Inferior parietal cortex (tissue), 1 donor: ENCODE measurements at regions not wholly inside any gene's neighbourhood (a gene's known extent, or its start where the extent isn't known, plus 50 kb on each side); places are given as distances from the start of the nearest gene placed in this dataset.

Experiments
- DNase-seq: peaks from one replicate; pipeline ENCODE4 v3.0.0-alpha.2; 2016; ENCODE audit errors: extremely low spot score

DNA sequence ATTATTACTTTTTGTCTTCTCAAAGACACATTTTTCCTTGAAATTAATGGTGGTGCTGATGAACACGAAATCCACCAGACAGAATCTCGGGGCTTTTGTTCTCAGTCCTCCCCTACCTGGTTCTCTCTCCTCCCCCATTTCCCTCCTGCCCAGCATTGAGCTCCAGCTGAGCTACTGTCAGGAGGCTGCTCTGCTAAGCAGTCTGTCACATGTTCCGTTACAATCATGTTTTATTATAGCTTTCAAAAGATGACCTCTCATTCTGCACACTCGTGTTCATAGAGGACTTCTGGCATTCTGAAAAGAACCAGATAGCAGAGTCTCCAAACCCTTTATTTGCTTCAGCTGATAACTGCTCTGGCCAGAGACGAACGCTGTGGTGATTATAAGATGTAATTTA, 732.5 kb upstream of the RBFOX1 start:
- DNase-seq = no peak

DNA sequence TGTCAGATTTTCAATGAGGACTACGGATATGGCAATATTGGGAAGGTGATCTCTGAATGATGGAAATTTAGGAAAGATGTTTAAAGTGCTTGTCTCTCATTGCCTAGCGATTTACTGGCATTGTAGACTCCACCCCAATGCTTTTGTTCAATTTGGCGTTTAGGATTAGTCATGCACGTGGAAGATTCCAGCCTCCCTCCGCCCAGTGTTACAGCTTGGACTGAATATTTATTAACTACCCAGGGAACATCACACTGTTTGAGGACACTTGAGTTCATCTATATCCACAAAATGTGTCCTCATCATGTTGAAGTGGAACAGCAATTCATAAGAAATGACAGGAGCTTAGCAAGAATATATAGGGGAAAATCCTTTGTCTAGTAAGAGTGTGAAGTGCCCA, 738.8 kb upstream of the RBFOX1 start:
- DNase-seq = no peak

DNA sequence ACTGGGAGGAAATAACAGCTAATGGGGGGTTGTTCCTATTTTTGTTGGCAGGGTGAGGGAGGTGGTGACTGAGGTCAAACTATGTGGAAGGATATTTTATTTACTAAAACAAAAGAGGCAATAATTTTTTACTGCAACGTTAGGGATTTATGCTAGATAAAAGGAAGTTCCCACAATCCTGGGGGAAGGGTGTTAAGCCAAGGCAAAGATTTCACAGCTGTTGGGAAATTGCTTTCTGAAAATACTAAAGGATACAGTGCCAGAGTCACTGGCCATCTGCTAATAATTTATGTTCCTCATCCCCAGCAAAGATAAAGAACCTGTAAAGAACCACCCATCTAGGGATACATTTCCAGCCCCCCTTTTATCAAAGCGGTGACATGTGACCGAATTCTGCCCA, 756.0 kb upstream of the RBFOX1 start:
- no peak for DNase-seq

DNA sequence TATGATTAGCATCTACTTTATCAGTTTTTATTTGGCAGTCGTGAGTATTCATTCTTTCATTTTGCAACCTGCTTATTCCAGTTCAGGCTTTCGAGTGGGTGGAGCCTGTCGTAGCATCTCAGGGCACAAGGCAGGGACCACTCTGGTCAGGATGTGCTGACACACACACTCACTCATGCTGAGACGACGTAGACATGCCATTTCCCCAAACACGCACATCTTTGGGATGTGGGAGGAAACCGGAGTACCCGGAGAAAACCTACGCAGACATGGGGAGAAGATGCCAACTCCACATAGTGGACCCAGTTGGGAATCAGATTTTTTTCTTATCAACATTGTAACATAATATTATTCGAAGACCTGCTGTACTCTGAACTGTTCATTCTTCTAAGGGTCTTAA, 756.5 kb upstream of the RBFOX1 start:
- no peak for DNase-seq

DNA sequence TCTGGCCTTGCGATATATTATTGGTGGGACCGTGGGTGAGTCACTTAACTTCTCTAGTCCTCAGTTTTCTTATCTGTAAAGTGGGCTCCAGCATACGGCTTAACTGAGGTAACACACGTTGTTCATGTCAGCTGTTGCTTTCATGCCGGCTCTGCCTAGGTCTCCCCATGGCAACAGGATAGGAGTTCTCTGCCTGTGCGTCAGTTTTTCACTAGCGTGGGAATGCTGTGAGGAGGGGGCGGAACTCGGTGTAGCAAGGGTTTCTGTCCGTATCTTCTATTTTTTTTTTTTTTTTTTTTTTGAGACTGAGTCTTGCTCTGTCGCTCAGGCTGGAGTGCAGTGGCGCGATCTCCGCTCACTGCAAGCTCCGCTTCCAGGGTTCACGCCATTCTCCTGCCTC, 758.5 kb upstream of the RBFOX1 start:
- no peak for DNase-seq

DNA sequence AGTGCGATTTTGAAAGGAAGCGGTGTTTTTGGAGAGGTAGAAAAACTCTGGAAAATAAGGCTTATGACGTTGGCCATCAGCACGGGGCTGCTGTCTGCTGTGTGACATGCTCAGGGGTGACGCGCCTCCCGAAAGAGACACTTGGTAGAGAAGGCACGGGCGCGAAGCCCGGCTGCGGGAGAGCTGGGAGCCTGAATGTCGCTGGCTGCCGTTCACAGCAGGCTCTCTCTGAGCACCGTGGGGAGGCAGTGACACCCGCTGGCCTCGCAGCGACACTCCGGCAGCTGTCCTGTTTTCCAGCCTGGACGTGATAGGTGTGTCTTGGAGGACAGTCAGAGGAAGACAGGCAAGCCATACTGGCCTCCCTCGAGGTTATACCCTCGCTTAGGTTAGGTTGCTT, 759.1 kb upstream of the RBFOX1 start:
- peak; percentile 61 for DNase-seq

DNA sequence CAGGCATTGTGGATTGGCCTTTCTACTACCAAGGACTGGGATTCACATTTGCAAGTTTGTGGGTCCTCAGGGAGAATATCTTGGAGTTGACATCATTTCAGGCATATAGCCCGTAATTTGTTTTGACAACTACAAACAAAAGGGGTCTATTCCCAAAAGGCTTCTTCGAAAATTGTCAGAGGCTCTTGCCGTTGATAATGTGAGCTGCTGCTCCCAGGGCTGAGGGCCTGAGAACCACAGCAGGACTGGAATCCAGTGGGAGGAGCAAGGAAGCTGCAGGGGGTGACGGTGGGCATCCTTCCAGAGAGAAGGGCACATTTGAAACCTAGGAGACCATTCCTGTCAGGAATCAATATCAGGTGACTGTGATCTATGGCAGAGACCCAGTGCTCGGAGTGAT, 761.6 kb upstream of the RBFOX1 start:
- no peak for DNase-seq

DNA sequence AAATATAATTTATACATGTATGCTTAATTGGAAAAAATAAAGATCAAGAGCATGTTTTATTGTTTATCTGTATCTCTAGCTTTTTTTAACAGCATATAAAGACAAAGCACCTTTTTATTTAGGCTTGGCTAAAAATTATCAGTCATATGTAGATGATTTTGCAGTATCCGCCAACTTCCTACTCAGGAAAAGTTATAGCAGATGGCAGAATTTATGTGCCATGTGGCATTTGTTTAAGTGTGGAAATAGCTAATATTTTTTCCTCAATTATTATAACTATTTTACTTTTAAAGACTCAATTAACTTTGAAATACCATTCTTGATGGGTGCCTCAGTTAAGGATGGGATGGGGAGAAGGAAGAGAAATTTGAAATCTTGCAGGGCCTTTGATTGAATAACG, 762.1 kb upstream of the RBFOX1 start:
- no peak for DNase-seq

DNA sequence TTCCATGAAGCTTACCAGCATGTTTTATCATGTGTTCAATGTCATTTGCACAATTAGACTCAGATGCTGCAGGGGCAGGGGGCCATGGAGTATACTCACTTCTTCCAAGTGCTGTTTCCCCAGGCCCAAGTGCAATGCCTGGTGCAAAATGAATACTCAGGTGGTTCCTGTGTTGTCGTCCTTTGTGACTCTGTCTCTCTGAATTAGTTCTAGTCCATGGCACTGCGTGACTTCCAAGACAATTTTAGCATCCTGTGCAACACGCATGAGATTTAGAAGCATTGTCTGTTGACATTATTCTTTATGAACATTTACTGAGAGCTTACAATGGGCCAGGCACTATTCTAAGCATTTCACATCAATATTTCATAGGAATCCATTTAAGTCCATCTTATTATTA, 769.7 kb upstream of the RBFOX1 start:
- no peak for DNase-seq

DNA sequence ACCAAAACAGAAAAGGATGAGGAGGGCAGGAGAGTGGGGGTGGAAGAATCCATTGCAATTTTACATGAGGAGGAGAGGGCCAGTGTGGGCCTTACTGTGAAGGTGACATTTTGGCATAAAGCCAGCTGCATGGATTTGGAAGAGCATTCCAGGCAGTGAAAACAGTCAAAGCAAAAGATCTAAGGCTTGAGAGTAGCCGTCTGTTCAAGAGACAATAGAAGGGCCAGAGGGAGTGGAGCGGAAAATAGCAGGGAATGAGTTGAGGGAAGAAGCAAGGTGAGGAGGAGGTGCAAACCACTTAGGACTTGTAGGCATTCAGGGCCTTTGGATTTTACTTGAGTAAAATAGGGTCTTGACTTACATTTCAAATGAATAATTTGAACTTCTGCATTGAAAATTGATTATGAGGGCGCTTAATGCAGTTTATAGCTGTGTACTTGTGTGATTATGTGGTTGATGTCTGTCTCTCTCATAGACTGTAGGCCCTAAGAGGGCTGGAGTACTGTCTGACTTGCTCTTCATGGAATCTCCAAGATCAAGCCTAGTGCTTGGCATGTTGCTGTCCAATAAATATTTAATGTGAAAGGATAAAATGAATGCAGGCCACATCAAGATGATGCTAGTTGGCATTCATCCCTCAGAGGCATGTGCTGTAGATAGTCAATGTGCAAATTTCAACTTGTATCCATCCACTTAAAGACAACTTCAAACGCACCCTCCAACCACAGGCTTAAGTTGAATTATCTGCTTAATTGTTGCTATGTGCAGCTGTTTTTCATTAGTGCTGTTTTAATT, 772.1 kb upstream of the RBFOX1 start:
- no peak for DNase-seq

DNA sequence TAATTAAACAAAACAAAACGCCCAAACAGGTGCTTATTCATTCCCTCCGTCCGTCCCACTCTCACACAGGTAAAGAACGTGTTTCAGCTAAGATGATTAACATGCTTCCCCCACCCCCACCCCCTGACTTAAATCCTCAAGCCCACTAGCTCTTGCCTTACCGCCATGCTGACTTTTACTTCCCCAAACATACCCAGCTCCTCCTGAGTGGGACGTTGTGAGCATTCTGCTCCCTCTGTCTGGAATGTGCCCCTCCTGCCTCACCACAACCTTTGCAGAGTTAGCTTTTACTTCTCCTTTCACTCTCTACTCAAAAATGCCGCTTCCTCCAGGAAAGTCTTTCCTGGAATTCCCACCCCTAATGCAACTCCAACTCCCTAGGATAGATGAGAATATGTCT, 774.0 kb upstream of the RBFOX1 start:
- DNase-seq = no peak

DNA sequence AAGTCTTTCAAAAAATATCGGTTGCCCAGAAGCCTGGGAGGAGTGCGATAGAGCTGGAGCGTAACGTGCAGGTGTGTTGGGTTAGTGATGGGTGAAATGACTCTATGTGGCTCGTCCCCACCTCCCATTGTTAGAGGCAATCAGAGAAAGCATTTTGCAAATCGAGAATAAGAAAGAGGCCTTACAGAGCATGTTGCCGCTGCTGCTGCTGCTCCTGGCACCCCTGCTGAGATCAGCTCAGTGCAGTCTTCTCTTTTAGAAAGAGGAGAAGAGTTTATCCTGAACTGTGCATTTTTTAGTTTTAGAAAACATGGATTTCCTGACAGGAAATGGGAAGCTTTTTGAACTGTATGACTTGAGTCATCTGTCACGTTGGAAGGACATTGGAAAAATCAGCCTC, 774.5 kb upstream of the RBFOX1 start:
- no peak for DNase-seq

DNA sequence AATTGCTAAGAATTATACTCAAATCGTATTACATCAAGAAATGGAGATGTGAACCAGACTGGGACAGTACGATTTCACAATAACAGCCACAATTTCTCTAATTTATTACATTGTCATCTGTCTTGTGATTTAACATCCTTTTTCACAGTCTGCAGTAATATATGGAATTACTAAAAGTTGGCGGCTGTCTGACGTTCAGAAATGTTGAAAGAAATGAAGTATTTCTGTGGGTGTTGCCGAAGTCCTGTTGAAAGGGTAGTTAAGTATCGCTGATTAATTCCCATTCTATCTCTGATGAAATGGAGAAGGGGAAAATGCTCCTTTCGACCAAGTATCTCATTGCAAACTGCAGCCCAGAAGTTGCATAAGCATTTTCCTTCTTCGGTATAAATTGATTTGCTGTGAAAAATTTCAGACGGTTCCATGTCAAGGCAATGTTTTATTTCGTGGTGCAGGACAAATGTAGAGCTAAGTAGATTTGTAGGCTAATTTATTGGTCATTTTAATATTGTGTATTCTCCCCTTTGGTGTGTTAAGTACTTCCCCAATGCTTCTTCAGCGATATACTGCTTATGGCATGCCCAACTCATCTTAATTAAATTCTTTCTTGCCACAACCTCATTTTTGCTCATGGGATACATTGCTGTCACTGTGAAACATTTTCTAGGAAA, 775.2 kb upstream of the RBFOX1 start:
- no peak for DNase-seq

DNA sequence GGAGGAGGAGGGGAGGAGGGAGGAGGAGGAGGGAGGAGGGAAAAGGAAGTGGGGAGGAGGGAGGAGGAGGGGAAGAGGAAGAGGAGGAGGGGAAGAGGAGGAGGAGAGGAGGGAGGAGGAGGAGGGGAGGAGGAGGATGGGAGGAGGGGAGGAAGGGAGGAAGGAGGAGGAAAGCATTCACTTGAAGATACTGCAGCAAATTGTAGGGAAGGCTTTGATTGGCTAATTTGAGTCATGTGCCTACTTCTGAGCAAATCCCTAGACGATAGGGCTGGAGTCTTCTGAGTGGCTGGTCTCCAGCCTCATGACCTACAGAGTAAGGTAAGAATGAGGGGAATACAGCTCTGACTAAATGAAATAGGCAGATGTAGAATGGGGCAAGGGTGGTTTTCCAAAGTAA, 783.2 kb upstream of the RBFOX1 start:
- DNase-seq = no peak

DNA sequence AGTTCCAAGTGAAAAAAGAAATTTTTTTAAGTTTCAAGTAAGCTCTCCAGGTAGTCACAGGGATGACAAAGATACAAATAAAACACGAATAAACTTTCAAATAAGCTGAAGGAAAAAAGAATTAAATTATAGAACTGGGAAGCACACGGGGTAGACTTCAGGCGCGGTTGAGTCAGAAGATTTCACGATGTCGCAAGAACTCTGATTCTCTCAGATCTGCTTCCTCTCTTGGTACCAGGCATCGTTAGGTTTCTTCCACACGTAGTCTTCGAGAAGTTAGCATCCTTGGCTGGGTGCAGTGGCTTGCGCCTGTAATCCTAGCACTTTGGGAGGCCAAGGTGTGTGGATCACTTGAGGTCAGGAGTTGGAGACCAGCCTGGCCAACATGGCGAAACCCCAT, 784.1 kb upstream of the RBFOX1 start:
- no peak for DNase-seq

DNA sequence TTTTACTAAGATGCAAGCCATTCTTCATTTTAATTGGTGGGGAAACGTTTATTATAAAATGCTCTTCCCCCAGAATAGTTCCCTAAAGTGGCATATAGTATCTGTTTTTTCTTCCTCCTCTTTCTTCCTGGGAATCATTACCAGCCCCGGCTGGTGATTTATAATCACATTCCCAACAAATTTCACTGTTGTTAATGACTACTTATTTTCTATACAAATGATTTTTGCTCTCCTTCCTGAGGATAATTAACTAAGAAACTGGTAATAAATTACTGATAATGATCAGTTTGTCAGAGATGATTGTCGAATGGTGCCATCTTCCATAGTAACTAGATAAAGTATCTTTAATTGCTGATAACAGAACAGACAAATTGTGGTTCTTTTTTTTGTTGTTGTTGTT, 785.5 kb upstream of the RBFOX1 start:
- DNase-seq = no peak

DNA sequence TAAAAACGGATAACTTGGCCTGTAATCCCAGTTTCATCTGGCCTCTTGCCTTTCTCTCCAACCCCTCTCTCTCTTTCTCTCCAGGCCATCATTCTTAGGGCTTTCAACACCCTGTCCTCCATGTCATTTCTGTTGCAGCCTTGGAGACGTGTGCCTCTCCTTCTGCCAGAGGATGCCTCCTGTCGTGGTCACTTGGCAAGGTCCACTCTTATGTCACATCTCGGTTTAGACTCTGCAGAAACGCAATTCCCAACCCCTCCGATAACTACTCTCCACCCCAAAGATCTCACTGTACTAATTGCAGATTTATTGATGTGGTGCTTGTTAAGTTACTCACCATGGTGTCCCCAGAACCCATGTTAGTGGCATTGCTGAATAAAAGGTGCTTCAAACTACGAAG, 787.3 kb upstream of the RBFOX1 start:
- no peak for DNase-seq

DNA sequence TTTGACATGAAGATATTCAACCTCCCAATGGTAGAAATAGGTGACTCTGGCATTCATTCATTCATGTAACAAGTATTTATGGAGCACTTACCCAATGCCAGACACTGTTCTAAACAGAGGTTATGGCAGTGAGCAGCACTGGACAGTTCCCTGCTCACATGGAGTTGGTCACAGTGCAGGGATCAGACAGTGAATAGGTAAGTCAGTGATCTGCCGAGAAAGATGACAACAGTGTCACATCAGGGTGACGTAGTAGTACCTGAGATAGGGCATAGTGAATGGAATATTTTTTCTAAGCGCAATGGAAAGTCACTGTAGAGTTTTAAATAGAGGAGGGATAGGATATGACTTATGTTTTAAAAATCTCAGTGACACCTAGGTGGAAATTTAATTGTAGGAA, 791.4 kb upstream of the RBFOX1 start:
- no peak for DNase-seq

DNA sequence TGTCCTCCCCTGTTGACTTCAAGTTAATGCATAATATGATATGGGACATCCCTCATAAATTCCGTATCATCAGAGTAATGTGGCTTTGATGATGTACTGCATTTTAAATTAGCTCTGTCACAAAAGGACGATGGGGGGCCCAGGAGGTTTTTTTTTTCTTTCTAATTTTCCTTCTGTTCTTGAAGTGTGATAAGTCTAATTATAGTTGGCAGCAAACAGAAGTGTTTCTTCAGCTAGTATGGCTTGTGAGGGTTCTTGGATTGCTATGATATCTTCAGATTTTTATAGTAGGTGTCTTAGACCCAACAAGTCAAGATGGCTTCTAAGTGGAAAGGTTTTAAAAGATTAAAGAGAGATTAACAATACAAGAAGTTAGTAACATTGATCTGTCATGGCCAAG, 796.2 kb upstream of the RBFOX1 start:
- peak; percentile 11 for DNase-seq

DNA sequence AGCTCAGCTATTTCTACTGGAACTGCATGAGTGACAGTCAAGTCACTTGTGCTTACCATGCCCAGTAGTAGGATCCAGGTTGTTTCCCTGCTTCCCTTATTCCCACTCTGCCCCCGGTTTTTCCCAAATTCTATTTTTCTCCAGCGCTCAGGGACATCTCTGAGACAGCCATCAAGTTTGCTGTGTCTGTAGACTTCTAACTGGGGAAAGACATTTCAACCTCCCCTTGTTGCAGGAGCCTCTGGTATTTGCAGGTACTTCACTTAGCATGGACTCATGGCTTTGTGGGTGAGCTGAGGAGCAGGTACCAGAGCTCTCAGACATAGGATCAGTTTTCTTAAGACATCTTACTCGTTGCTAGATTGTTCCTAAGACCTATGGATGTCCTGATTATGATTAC, 801.6 kb upstream of the RBFOX1 start:
- no peak for DNase-seq

DNA sequence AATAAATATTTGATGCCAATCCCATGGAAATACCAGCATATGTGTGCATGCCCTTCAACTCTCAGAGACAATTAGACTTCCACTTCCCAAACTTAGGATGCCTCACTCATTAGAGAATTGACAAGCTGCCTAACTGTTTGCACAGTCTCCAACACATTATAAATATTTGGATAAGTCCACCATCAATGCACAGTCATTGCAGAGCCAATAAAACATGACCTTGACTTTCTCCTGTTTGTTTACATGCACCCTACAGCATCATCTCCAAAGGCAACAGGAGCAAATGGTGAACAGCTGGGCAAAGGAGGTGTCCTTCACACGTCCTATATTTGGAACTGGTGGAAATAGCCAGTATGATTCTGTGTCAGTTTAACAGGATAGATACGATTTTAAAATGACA, 804.4 kb upstream of the RBFOX1 start:
- DNase-seq = no peak

DNA sequence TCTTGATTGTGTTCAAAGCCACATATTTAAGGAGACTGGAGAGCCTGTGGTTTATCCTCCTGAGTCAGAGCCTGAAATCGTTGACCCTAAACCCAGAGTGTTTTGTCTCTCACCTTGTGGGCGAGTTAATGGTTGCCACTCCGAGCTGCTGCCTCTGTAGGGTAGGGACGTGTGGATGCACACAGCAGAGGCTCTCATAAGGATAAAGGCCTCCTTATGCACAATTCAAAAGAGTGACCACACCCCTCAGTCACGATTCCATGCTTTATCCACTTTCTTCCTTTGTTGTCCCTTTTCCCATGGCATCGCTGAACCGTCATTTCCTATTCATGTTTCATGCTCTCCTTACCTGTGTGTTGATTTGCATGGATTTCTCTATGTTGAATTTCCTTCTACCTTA, 805.0 kb upstream of the RBFOX1 start:
- DNase-seq = no peak

DNA sequence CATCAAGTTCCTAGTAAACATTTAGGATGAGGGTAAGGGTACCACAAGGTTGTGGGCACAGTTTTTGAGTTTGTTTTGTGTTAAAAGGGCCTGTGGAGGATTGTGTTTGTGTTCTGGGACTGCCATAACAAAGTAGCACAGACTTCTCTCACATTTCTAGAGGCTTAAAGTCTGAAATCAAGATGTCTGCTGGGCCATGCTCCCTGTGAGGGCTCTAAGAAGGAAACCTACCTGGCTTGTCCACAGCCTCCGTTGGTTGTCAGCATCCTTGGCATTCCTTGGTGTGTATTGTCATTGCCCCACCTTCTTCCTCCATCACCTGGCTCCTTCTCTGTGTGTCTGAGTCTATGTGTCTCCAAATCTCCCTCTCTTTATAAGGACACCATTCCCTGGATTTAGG, 808.1 kb upstream of the RBFOX1 start:
- DNase-seq = no peak
